Naive thymus-derived CD4-positive, alpha-beta T cell (primary cell): ENCODE measurements at regions not wholly inside any gene's neighbourhood (a gene's known extent, or its start where the extent isn't known, plus 50 kb on each side); places are given as distances from the start of the nearest gene placed in this dataset.
"Not testable (repeated sequence)": the region's sequence is repeated elsewhere in the genome, so short reads cannot be mapped to it uniquely, and the experiment has no call there.

Experiments used
- ATAC-seq: fragments of 150-1000 bp; cut with Tn5 transposase; 2 replicates; pipeline ENCODE4 v1.10.0; 2021; ENCODE audit warnings: mild to moderate bottlenecking, moderate library complexity
- CTCF ChIA-PET: fragments of 350-600 bp; sonication (Branson Sonifier 250); formaldehyde crosslinking; loops from one replicate; lab custom pipeline; 2021; ENCODE audit warnings: antibody characterized with exemption; lab: Charles Lee
- POLR2A ChIA-PET: fragments of 350-600 bp; sonication (Branson Sonifier 250); formaldehyde crosslinking; loops from one replicate; lab custom pipeline; 2021; ENCODE audit warnings: antibody characterized with exemption, inconsistent platforms; lab: Charles Lee
- DNase-seq, 9 donors: peaks; one replicate each; pipeline versions ENCODE4 v3.0.0 to v3.0.0-alpha.2; 2020 to 2022; ENCODE audit warnings: mixed read lengths in 1 of 9
- H3K27ac ChIP-seq: one replicate; pipeline ENCODE4 v1.7.0; 2013; ENCODE audit warnings: mild to moderate bottlenecking, low read depth, low read length, moderate library complexity
- H3K27me3 ChIP-seq, 2 donors: one replicate each; pipeline ENCODE4 v1.7.0; 2013; ENCODE audit warnings: low read length in 2 of 2, mild to moderate bottlenecking in 2 of 2, moderate library complexity in 2 of 2; ENCODE audit not compliant: control insufficient read depth in 2 of 2, insufficient read depth in 2 of 2
- H3K36me3 ChIP-seq, 3 experiments: 1 replicate in 2 of 3; 2 replicates in 1 of 3; pipeline ENCODE4 v1.7.0; 2013; ENCODE audit warnings: low read length in 3 of 3, mild to moderate bottlenecking in 3 of 3, moderate library complexity in 1 of 3; ENCODE audit not compliant: insufficient read depth in 3 of 3, control insufficient read depth in 2 of 3
- H3K4me1 ChIP-seq, 2 donors: one replicate each; pipeline ENCODE4 v1.7.0; 2013; ENCODE audit warnings: low read length in 2 of 2, mild to moderate bottlenecking in 2 of 2, moderate library complexity in 1 of 2; ENCODE audit not compliant: control insufficient read depth in 2 of 2, insufficient read depth in 2 of 2
- H3K4me3 ChIP-seq: 2 replicates; pipeline ENCODE4 v1.7.0; 2013; ENCODE audit warnings: mild to moderate bottlenecking, low read length
- H3K9me3 ChIP-seq, 3 experiments: 1 replicate in 2 of 3; 2 replicates in 1 of 3; pipeline ENCODE4 v1.7.0; 2013; ENCODE audit warnings: low read length in 3 of 3; ENCODE audit not compliant: control insufficient read depth in 2 of 3
- H3K27ac Mint-ChIP-seq, 9 donors: one replicate each; pipeline ENCODE4 v1.8.0; 2020 to 2022; ENCODE audit warnings: mixed read lengths in 9 of 9, mild to moderate bottlenecking in 8 of 9, moderate library complexity in 5 of 9, inconsistent platforms in 2 of 9
- H3K27me3 Mint-ChIP-seq, 5 donors: one replicate each; pipeline ENCODE4 v1.8.0; 2021 to 2022; ENCODE audit warnings: mixed read lengths in 5 of 5, mild to moderate bottlenecking in 1 of 5
- H3K36me3 Mint-ChIP-seq, 5 donors: one replicate each; pipeline ENCODE4 v1.8.0; 2020 to 2022; ENCODE audit warnings: mixed read lengths in 5 of 5, mild to moderate bottlenecking in 3 of 5, inconsistent platforms in 1 of 5
- H3K4me1 Mint-ChIP-seq, 7 donors: one replicate each; pipeline ENCODE4 v1.8.0; 2020 to 2022; ENCODE audit warnings: mixed read lengths in 7 of 7, mild to moderate bottlenecking in 3 of 7, inconsistent platforms in 1 of 7
- H3K4me3 Mint-ChIP-seq, 10 donors: one replicate each; pipeline ENCODE4 v1.8.0; 2020 to 2022; ENCODE audit warnings: mild to moderate bottlenecking in 10 of 10, mixed read lengths in 10 of 10, moderate library complexity in 6 of 10, inconsistent platforms in 2 of 10
- H3K9me3 Mint-ChIP-seq, 11 donors: one replicate each; pipeline ENCODE4 v1.8.0; 2020 to 2022; ENCODE audit warnings: mixed read lengths in 11 of 11, mild to moderate bottlenecking in 4 of 11, inconsistent platforms in 1 of 11, moderate library complexity in 1 of 11
- intact Hi-C, 2 donors: fragments of 100-400 bp; cut with micrococcal nuclease; formaldehyde crosslinking; loops; one replicate each; pipeline ENCODE4 v1.15.1; 2023

DNA sequence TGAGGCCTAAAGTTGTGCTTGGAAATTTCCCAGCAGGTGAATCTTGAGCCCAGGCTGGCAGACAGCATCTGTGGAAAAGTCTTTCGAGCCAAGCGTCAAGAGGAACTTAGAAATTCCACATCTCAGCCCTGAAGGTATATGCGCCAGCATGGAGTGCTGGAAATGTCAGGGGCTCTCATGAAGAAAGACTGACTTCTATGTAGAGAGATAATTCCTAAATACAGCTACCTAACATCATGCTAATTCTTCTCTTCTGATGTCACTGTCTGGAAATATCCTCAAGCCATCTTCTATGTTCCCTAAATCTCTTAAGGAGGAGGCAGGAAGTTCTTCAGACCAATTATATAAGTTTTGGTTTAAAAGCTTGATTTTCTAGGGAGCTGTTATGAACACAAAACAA is 492.4 kb upstream of the MARCKS start:
- H3K4me1 Mint-ChIP-seq, result no peaks in the 10 kb centered on the region
- ChIA-PET CTCF (no interaction called here), POLR2A (no interaction called here)
- H3K9me3 Mint-ChIP-seq, result peaks cover 0 to 4% (median 0%) of the 10 kb centered on the region in 11 donors
- Histone ChIP-seq H3K27me3 (no peaks in the 10 kb centered on the region), H3K9me3 (no peaks in the 10 kb centered on the region), H3K4me3 (no peak overlapping the region), H3K36me3 (no peaks in the 10 kb centered on the region), H3K27ac (no peak overlapping the region), H3K4me1 (no peaks in the 10 kb centered on the region)
- ATAC-seq, result no peak
- no peak overlapping the region for H3K27ac Mint-ChIP-seq
- no peaks in the 10 kb centered on the region for H3K36me3 Mint-ChIP-seq
- no peaks in the 10 kb centered on the region for H3K27me3 Mint-ChIP-seq
- no peak overlapping the region for H3K4me3 Mint-ChIP-seq
- no peak for DNase-seq
- intact Hi-C loops, result no loop called here

DNA sequence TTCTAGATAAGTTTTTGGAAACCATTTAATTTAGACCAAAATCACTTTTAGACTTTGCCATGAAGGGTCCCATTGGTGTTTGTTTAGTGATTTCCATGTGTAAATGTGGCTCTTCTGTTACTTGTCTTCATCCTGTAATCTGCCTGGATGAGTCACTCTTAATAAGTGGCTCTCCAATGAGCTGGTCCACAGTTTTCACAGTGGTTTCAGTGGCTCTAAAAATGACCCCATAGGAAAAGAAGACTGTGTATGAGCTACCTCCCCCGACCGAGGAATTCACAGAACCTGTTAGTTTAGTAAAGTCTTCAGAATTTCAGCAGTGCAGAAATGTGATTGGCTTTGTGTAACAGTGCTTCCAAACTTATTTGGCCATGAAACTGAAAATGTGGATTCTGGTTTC is 492.0 kb upstream of the MARCKS start:
- Histone ChIP-seq H3K4me3 (no peak overlapping the region), H3K27ac (no peak overlapping the region), H3K27me3 (no peaks in the 10 kb centered on the region), H3K4me1 (no peaks in the 10 kb centered on the region), H3K36me3 (no peaks in the 10 kb centered on the region), H3K9me3 (no peaks in the 10 kb centered on the region)
- POLR2A ChIA-PET, result no interaction called here
- CTCF ChIA-PET, result no interaction called here
- no peaks in the 10 kb centered on the region for H3K36me3 Mint-ChIP-seq
- intact Hi-C loops, result no loop called here
- no peak overlapping the region for H3K27ac Mint-ChIP-seq
- no peaks in the 10 kb centered on the region for H3K27me3 Mint-ChIP-seq
- H3K4me1 Mint-ChIP-seq, result no peaks in the 10 kb centered on the region
- no peak for DNase-seq
- no peak overlapping the region for H3K4me3 Mint-ChIP-seq
- no peak for ATAC-seq
- peaks cover 0 to 4% (median 0%) of the 10 kb centered on the region in 11 donors for H3K9me3 Mint-ChIP-seq

- Mint-ChIP-seq H3K36me3 (no peaks in the 10 kb centered on the region), H3K9me3 (peaks cover 0 to 4% (median 0%) of the 10 kb centered on the region in 11 donors), H3K27me3 (no peaks in the 10 kb centered on the region), H3K4me1 (no peaks in the 10 kb centered on the region), H3K4me3 (no peak overlapping the region), H3K27ac (no peak overlapping the region)
- ChIA-PET CTCF (no interaction called here), POLR2A (no interaction called here)
- ATAC-seq, result no peak
- intact Hi-C loops, result no loop called here
- Histone ChIP-seq H3K4me1 (no peaks in the 10 kb centered on the region), H3K4me3 (no peak overlapping the region), H3K27me3 (no peaks in the 10 kb centered on the region), H3K36me3 (no peaks in the 10 kb centered on the region), H3K27ac (no peak overlapping the region), H3K9me3 (no peaks in the 10 kb centered on the region)
- no peak for DNase-seq
These were observed 490.6 kb upstream of the MARCKS start for GRCh38 chr6:113366505-113366904.

- no peak overlapping the region for H3K27ac ChIP-seq
- H3K4me1 Mint-ChIP-seq, result no peaks in the 10 kb centered on the region
- intact Hi-C loops, result no loop called here
- no peak for DNase-seq
- peaks cover 0 to 3% (median 0%) of the 10 kb centered on the region in 11 donors for H3K9me3 Mint-ChIP-seq
- POLR2A ChIA-PET, result no interaction called here
- H3K36me3 Mint-ChIP-seq, result no peaks in the 10 kb centered on the region
- H3K4me3 ChIP-seq, result no peak overlapping the region
- H3K27me3 ChIP-seq, result no peaks in the 10 kb centered on the region
- H3K36me3 ChIP-seq, result no peaks in the 10 kb centered on the region
- CTCF ChIA-PET, result no interaction called here
- H3K4me1 ChIP-seq, result no peaks in the 10 kb centered on the region
- H3K27ac Mint-ChIP-seq, result no peak overlapping the region
- no peak overlapping the region for H3K4me3 Mint-ChIP-seq
- ATAC-seq, result no peak
- H3K27me3 Mint-ChIP-seq, result no peaks in the 10 kb centered on the region
- H3K9me3 ChIP-seq, result no peaks in the 10 kb centered on the region
These were observed 486.3 kb upstream of the MARCKS start for GRCh38 chr6:113370508-113371502.

- H3K4me3 ChIP-seq, H3K36me3 ChIP-seq, H3K9me3 Mint-ChIP-seq, H3K36me3 Mint-ChIP-seq, H3K27me3 Mint-ChIP-seq, H3K4me3 Mint-ChIP-seq, H3K9me3 ChIP-seq, H3K27me3 ChIP-seq, intact Hi-C loops, H3K4me1 ChIP-seq, ATAC-seq, H3K27ac Mint-ChIP-seq, H3K27ac ChIP-seq, H3K4me1 Mint-ChIP-seq, POLR2A ChIA-PET, DNase-seq, CTCF ChIA-PET: not testable (repeated sequence)
These were observed 481.7 kb upstream of the MARCKS start for GRCh38 chr6:113375466-113375865.

- no peak for DNase-seq
- peaks cover 0 to 3% (median 0%) of the 10 kb centered on the region in 11 donors for H3K9me3 Mint-ChIP-seq
- no peaks in the 10 kb centered on the region for H3K4me1 Mint-ChIP-seq
- no peak overlapping the region for H3K27ac ChIP-seq
- H3K36me3 ChIP-seq, result no peaks in the 10 kb centered on the region
- intact Hi-C loops, result no loop called here
- H3K4me1 ChIP-seq, result no peaks in the 10 kb centered on the region
- no peak overlapping the region for H3K27ac Mint-ChIP-seq
- ATAC-seq, result no peak
- H3K27me3 ChIP-seq, result no peaks in the 10 kb centered on the region
- no peak overlapping the region for H3K4me3 Mint-ChIP-seq
- H3K4me3 ChIP-seq, result no peak overlapping the region
- no peaks in the 10 kb centered on the region for H3K36me3 Mint-ChIP-seq
- no peaks in the 10 kb centered on the region for H3K9me3 ChIP-seq
- ChIA-PET POLR2A (no interaction called here), CTCF (interaction anchor here (0.7 kb wide), 1 partner anchor 60 kb away, joined by 3 read pairs; no protein-coding TSS in a partner anchor)
- H3K27me3 Mint-ChIP-seq, result no peaks in the 10 kb centered on the region
These were observed 480.9 kb upstream of the MARCKS start for GRCh38 chr6:113375950-113376846.
